IPS DF 6.9 (cell line): ENCODE measurements at regions not wholly inside any gene's neighbourhood (a gene's known extent, or its start where the extent isn't known, plus 50 kb on each side); places are given as distances from the start of the nearest gene placed in this dataset.

Experiments used
- DNase-seq: peaks from one replicate; pipeline ENCODE4 v3.0.0-alpha.2; 2013; ENCODE audit warnings: low read depth, low spot score
- H3K27ac ChIP-seq: one replicate; pipeline ENCODE4 v1.5.1; 2013; ENCODE audit warnings: low read length, control low read depth
- H3K27me3 ChIP-seq: 2 replicates; pipeline ENCODE4 v1.6.1; 2013; ENCODE audit warnings: mild to moderate bottlenecking, low read length; ENCODE audit not compliant: control insufficient read depth, insufficient read depth
- H3K36me3 ChIP-seq: 2 replicates; pipeline ENCODE4 v1.6.1; 2013; ENCODE audit warnings: low read length; ENCODE audit not compliant: control insufficient read depth, insufficient read depth
- H3K4me1 ChIP-seq: 2 replicates; pipeline ENCODE4 v1.6.1; 2013; ENCODE audit warnings: low read length; ENCODE audit not compliant: control insufficient read depth, insufficient read depth
- H3K4me3 ChIP-seq: 2 replicates; pipeline ENCODE4 v1.5.1; 2013; ENCODE audit warnings: mild to moderate bottlenecking, low read length
- H3K9me3 ChIP-seq: 2 replicates; pipeline ENCODE4 v1.6.1; 2013; ENCODE audit warnings: low read length, inconsistent platforms; ENCODE audit not compliant: control insufficient read depth, insufficient read depth
- WGBS: extraction: QIAGEN DNeasy Blood & Tissue Kit; methylation state at CpG from one replicate; pipeline ENCODE4 v1.1.7; 2013; ENCODE audit warnings: mixed read lengths, missing lambda C conversion rate; ENCODE audit not compliant: insufficient read length, insufficient coverage; 5-methylcytosine and 5-hydroxymethylcytosine counted together

GRCh38 chr2:18384242-18384641 is 176.2 kb downstream of the RDH14 start:
- peaks cover 1% of the 10 kb centered on the region; the same call in 1 of the 2 replicates for H3K4me1 ChIP-seq
- H3K27me3 ChIP-seq = no peaks in the 10 kb centered on the region
- no peak overlapping the region for H3K27ac ChIP-seq
- H3K36me3 ChIP-seq = no peaks in the 10 kb centered on the region
- no peak overlapping the region for H3K4me3 ChIP-seq
- H3K9me3 ChIP-seq = no peaks in the 10 kb centered on the region
- WGBS = no CpG with 5 or more reads among the region's 1 CpG
- no peak for DNase-seq

- no peak overlapping the region for H3K27ac ChIP-seq
- H3K36me3 ChIP-seq = no peaks in the 10 kb centered on the region
- no peaks in the 10 kb centered on the region for H3K27me3 ChIP-seq
- H3K9me3 ChIP-seq = no peaks in the 10 kb centered on the region
- no peaks in the 10 kb centered on the region for H3K4me1 ChIP-seq
- no peak overlapping the region for H3K4me3 ChIP-seq
- no peak for DNase-seq
Measured at GRCh38 chr2:18381386-18381785, 179.1 kb downstream of the RDH14 start.

- Histone ChIP-seq H3K4me3 (no peak overlapping the region), H3K27me3 (no peaks in the 10 kb centered on the region), H3K9me3 (no peaks in the 10 kb centered on the region), H3K4me1 (no peaks in the 10 kb centered on the region), H3K36me3 (no peaks in the 10 kb centered on the region), H3K27ac (no peak overlapping the region)
- DNase-seq = no peak
- WGBS = no CpG with 5 or more reads among the region's 3 CpGs
Measured at GRCh38 chr2:18380321-18380720, 180.1 kb downstream of the RDH14 start.

GRCh38 chr2:18379870-18380269 is 180.6 kb downstream of the RDH14 start:
- no peaks in the 10 kb centered on the region for H3K36me3 ChIP-seq
- H3K27me3 ChIP-seq = no peaks in the 10 kb centered on the region
- no peak overlapping the region for H3K27ac ChIP-seq
- no peak overlapping the region for H3K4me3 ChIP-seq
- no peaks in the 10 kb centered on the region for H3K4me1 ChIP-seq
- H3K9me3 ChIP-seq = no peaks in the 10 kb centered on the region
- no peak for DNase-seq
- no CpG with 5 or more reads among the region's 7 CpGs for WGBS

GRCh38 chr2:18378020-18378653 is 182.3 kb downstream of the RDH14 start:
- H3K9me3 ChIP-seq = no peaks in the 10 kb centered on the region
- no peaks in the 10 kb centered on the region for H3K4me1 ChIP-seq
- no peak overlapping the region for H3K4me3 ChIP-seq
- H3K27ac ChIP-seq = no peak overlapping the region
- no CpG with 5 or more reads among the region's 4 CpGs for WGBS
- peak; percentile 31 for DNase-seq
- no peaks in the 10 kb centered on the region for H3K27me3 ChIP-seq
- H3K36me3 ChIP-seq = no peaks in the 10 kb centered on the region

- H3K9me3 ChIP-seq = no peaks in the 10 kb centered on the region
- H3K4me1 ChIP-seq = no peaks in the 10 kb centered on the region
- H3K4me3 ChIP-seq = no peak overlapping the region
- no peaks in the 10 kb centered on the region for H3K27me3 ChIP-seq
- no peak overlapping the region for H3K27ac ChIP-seq
- no peak for DNase-seq
- no peaks in the 10 kb centered on the region for H3K36me3 ChIP-seq
- WGBS = no CpG with 5 or more reads among the region's 4 CpGs
Measured at GRCh38 chr2:18376936-18377335, 183.5 kb downstream of the RDH14 start.

GRCh38 chr2:18373664-18374063 is 186.8 kb downstream of the RDH14 start:
- H3K27ac ChIP-seq = no peak overlapping the region
- WGBS = no CpG with 5 or more reads among the region's 2 CpGs
- no peaks in the 10 kb centered on the region for H3K4me1 ChIP-seq
- no peak for DNase-seq
- H3K4me3 ChIP-seq = no peak overlapping the region
- H3K36me3 ChIP-seq = no peaks in the 10 kb centered on the region
- H3K9me3 ChIP-seq = no peaks in the 10 kb centered on the region
- H3K27me3 ChIP-seq = no peaks in the 10 kb centered on the region

- H3K4me3 ChIP-seq = no peak overlapping the region
- no peaks in the 10 kb centered on the region for H3K9me3 ChIP-seq
- no CpG with 5 or more reads among the region's 1 CpG for WGBS
- H3K4me1 ChIP-seq = no peaks in the 10 kb centered on the region
- DNase-seq = no peak
- no peaks in the 10 kb centered on the region for H3K27me3 ChIP-seq
- no peaks in the 10 kb centered on the region for H3K36me3 ChIP-seq
- H3K27ac ChIP-seq = no peak overlapping the region
Measured at GRCh38 chr2:18373081-18373480, 187.4 kb downstream of the RDH14 start.

- Histone ChIP-seq H3K27me3 (no peaks in the 10 kb centered on the region), H3K9me3 (no peaks in the 10 kb centered on the region), H3K4me3 (no peak overlapping the region), H3K36me3 (no peaks in the 10 kb centered on the region), H3K27ac (no peak overlapping the region), H3K4me1 (no peaks in the 10 kb centered on the region)
- DNase-seq = no peak
Measured at GRCh38 chr2:18372641-18373040, 187.8 kb downstream of the RDH14 start.

GRCh38 chr2:18369760-18370159 is 190.7 kb downstream of the RDH14 start:
- WGBS = no CpG with 5 or more reads among the region's 2 CpGs
- H3K4me1 ChIP-seq = no peaks in the 10 kb centered on the region
- no peaks in the 10 kb centered on the region for H3K27me3 ChIP-seq
- no peak for DNase-seq
- H3K36me3 ChIP-seq = no peaks in the 10 kb centered on the region
- H3K4me3 ChIP-seq = no peak overlapping the region
- no peak overlapping the region for H3K27ac ChIP-seq
- no peaks in the 10 kb centered on the region for H3K9me3 ChIP-seq

- H3K27ac ChIP-seq = no peak overlapping the region
- no CpG with 5 or more reads among the region's 2 CpGs for WGBS
- DNase-seq = no peak
Measured at GRCh38 chr2:18368008-18368407, 192.4 kb downstream of the RDH14 start.

More at GRCh38 chr2:18368008-18368407, 192.4 kb downstream of the RDH14 start:
- Histone ChIP-seq H3K4me3 (no peak overlapping the region), H3K27me3 (no peaks in the 10 kb centered on the region), H3K36me3 (no peaks in the 10 kb centered on the region), H3K4me1 (no peaks in the 10 kb centered on the region), H3K9me3 (no peaks in the 10 kb centered on the region)
